Adrenal gland (tissue), 9 donors: ENCODE measurements at regions not wholly inside any gene's neighbourhood (a gene's known extent, or its start where the extent isn't known, plus 50 kb on each side); places are given as distances from the start of the nearest gene placed in this dataset.

Experiments
- DNase-seq, 7 donors: peaks; one replicate each; pipeline ENCODE4 v3.0.0-alpha.2; 2019 to 2020
- H3K27ac ChIP-seq, 5 donors: fragments of 200-600 bp; sonication (generic) in 4 of 5; 1 replicate in 3 of 5; 2 replicates in 2 of 5; pipeline versions ENCODE4 v1.5.1 to v1.8.0; 2016 to 2020; ENCODE audit warnings: mild to moderate bottlenecking in 1 of 5
- H3K27me3 ChIP-seq: fragments of 200-600 bp; 2 replicates; pipeline ENCODE4 v1.8.0; 2021
- H3K36me3 ChIP-seq, 2 donors: fragments of 200-600 bp; replicated peaks in 1 of 2; 1 replicate in 1 of 2; 2 replicates in 1 of 2; pipeline versions ENCODE4 v1.5.1 to v1.8.0; 2018 to 2022
- H3K4me1 ChIP-seq, 2 donors: fragments of 200-600 bp; replicated peaks in 1 of 2; 1 replicate in 1 of 2; 2 replicates in 1 of 2; pipeline versions ENCODE4 v1.5.1 to v1.8.0; 2018 to 2021
- H3K4me3 ChIP-seq, 4 donors: fragments of 200-600 bp; sonication (generic) in 3 of 4; one replicate each; pipeline ENCODE4 v1.5.1; 2016 to 2018
- H3K9me3 ChIP-seq, 3 donors: fragments of 200-600 bp; sonication (generic) in 1 of 3; replicated peaks in 1 of 3; 1 replicate in 2 of 3; 2 replicates in 1 of 3; pipeline versions ENCODE4 v1.5.1 to v1.8.0; 2016 to 2021
- POLR2A ChIP-seq, 2 donors: fragments of 450-650 bp; IDR thresholded peaks; one replicate each; pipeline ENCODE4 v1.6.1; 2017; ENCODE audit warnings: antibody characterized with exemption in 2 of 2, mild to moderate bottlenecking in 2 of 2, moderate library complexity in 1 of 2
- WGBS, 4 donors: extraction: QIAGEN DNeasy Blood & Tissue Kit in 2 of 4; methylation state at CpG; one replicate each; pipeline versions ENCODE4 v1.1.5 to v1.1.7; 2013 to 2017; 5-methylcytosine and 5-hydroxymethylcytosine counted together
- intact Hi-C, 2 donors: fragments of 100-400 bp; cut with DNase I; formaldehyde crosslinking; loops; one replicate each; pipeline versions ENCODE4 v1.14.1 to v1.15.0; 2022 to 2023
- TF ChIP-seq, protein P1 (sequence below), 6 experiments: fragments of 450-650 bp in 4 of 6; fragments of 200-600 bp in 2 of 6; sonication (generic) in 1 of 6; IDR thresholded peaks; 1 replicate in 5 of 6; 2 replicates in 1 of 6; pipeline versions ENCODE4 v1.5.1 to v1.8.0; 2016 to 2021; ENCODE audit warnings: antibody characterized with exemption in 6 of 6, mild to moderate bottlenecking in 2 of 6, moderate library complexity in 1 of 6
- donor health status: healthy with polysubstance abuse.
- donor health status: Bipolar disorder and iron deficiency.
- donor health status: DM: yes; HTN: yes; CAD: no.
- donor health status: DM: no; HTN: no; CAD: no.
- donor health status: DM: no; HTN: no; CAD: no.

GRCh38 chr19:32129141-32129540, 216.3 kb upstream of the ZNF507 start:
- intact Hi-C loops, result no loop called here
- DNase-seq, result no peak

DNA sequence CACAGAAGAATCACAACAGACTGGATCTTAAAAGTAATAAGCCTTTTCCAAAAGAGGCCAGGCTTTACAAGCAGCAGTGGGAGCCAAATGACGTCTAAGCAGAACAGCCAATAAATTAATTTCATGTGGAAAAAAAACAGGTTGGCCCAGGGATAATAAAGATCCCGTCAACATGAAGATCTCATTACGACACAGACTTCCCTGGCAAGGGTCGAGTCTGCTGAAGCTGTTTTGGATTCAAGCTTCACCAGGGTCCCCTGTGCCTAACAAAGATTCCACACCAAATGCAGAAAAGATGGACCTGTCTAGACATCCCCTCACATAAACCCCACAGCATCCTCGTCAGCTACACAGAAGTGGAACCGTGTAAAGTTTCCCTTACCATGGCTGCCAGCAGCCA, 215.1 kb upstream of the ZNF507 start:
- 38 to 76% (median 63%) methylated on average over 6 of the region's 6 CpGs for WGBS, 4 donors
- DNase-seq, result no peak
- no peaks in the 10 kb centered on the region for H3K9me3 ChIP-seq
- intact Hi-C loops, result no loop called here
- H3K4me3 ChIP-seq, result no peak overlapping the region
- TF ChIP-seq, protein P1, sequence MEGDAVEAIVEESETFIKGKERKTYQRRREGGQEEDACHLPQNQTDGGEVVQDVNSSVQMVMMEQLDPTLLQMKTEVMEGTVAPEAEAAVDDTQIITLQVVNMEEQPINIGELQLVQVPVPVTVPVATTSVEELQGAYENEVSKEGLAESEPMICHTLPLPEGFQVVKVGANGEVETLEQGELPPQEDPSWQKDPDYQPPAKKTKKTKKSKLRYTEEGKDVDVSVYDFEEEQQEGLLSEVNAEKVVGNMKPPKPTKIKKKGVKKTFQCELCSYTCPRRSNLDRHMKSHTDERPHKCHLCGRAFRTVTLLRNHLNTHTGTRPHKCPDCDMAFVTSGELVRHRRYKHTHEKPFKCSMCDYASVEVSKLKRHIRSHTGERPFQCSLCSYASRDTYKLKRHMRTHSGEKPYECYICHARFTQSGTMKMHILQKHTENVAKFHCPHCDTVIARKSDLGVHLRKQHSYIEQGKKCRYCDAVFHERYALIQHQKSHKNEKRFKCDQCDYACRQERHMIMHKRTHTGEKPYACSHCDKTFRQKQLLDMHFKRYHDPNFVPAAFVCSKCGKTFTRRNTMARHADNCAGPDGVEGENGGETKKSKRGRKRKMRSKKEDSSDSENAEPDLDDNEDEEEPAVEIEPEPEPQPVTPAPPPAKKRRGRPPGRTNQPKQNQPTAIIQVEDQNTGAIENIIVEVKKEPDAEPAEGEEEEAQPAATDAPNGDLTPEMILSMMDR (IDR thresholded peaks at IDR 0.05), result no peak
- no peak for TF ChIP-seq POLR2A (IDR thresholded peaks at IDR 0.05)
- no peak overlapping the region for H3K27ac ChIP-seq
- no peaks in the 10 kb centered on the region for H3K4me1 ChIP-seq
- H3K27me3 ChIP-seq, result no peaks in the 10 kb centered on the region
- no peaks in the 10 kb centered on the region for H3K36me3 ChIP-seq

More at GRCh38 chr19:32129141-32129540, 216.3 kb upstream of the ZNF507 start:
- Histone ChIP-seq H3K27ac (no peak overlapping the region), H3K4me1 (no peaks in the 10 kb centered on the region), H3K36me3 (no peaks in the 10 kb centered on the region), H3K9me3 (no peaks in the 10 kb centered on the region), H3K27me3 (peaks cover 6% of the 10 kb centered on the region), H3K4me3 (no peak overlapping the region)
- TF ChIP-seq POLR2A (IDR thresholded peaks at IDR 0.05), result no peak
- TF ChIP-seq, protein P1 (IDR thresholded peaks at IDR 0.05), result no peak
- 50 to 76% (median 57%) methylated on average over 10 of the region's 10 CpGs for WGBS, 4 donors

GRCh38 chr19:32131005-32131404, 214.4 kb upstream of the ZNF507 start:
- no peaks in the 10 kb centered on the region for H3K36me3 ChIP-seq
- H3K9me3 ChIP-seq, result no peaks in the 10 kb centered on the region
- no peak overlapping the region for H3K4me3 ChIP-seq
- H3K4me1 ChIP-seq, result no peaks in the 10 kb centered on the region
- DNase-seq, result no peak
- intact Hi-C loops, result no loop called here
- H3K27ac ChIP-seq, result no peak overlapping the region
- no peaks in the 10 kb centered on the region for H3K27me3 ChIP-seq
- TF ChIP-seq, protein P1 (IDR thresholded peaks at IDR 0.05), result no peak
- TF ChIP-seq POLR2A (IDR thresholded peaks at IDR 0.05), result no peak
- WGBS, 4 donors, result 62 to 74% (median 64%) methylated on average over 8 of the region's 8 CpGs

GRCh38 chr19:32138416-32138815, 207.0 kb upstream of the ZNF507 start:
- no peaks in the 10 kb centered on the region for H3K27me3 ChIP-seq
- no peaks in the 10 kb centered on the region for H3K4me1 ChIP-seq
- no peak for TF ChIP-seq POLR2A (IDR thresholded peaks at IDR 0.05)
- TF ChIP-seq, protein P1 (IDR thresholded peaks at IDR 0.05), result no peak
- H3K4me3 ChIP-seq, result no peak overlapping the region
- DNase-seq, result peak in 1 of 7 donors; percentile 7
- H3K27ac ChIP-seq, result no peak overlapping the region
- intact Hi-C loops, result no loop called here
- WGBS, 4 donors, result 70 to 86% (median 81%) methylated on average over 5 of the region's 5 CpGs
- no peaks in the 10 kb centered on the region for H3K9me3 ChIP-seq
- H3K36me3 ChIP-seq, result no peaks in the 10 kb centered on the region
